ENCODE measurements at regions not wholly inside any gene's neighbourhood (a gene's known extent, or its start where the extent isn't known, plus 50 kb on each side); places are given as distances from the start of the nearest gene placed in this dataset.

GRCh38 chr5:6873359-6873758 is 160.1 kb downstream of the TENT4A start:
- DNase-seq: no peak

- no peak for DNase-seq
These were observed 162.1 kb downstream of the TENT4A start for GRCh38 chr5:6875376-6875775.

- DNase-seq: no peak
These were observed 165.0 kb downstream of the TENT4A start for GRCh38 chr5:6877986-6878828.

GRCh38 chr5:6885581-6885980 is 172.3 kb downstream of the TENT4A start:
- no peak for DNase-seq

- no peak for DNase-seq
These were observed 173.6 kb downstream of the TENT4A start for GRCh38 chr5:6886866-6887265.

- no peak for DNase-seq
These were observed 175.8 kb downstream of the TENT4A start for GRCh38 chr5:6889030-6889429.

- no peak for DNase-seq
These were observed 186.0 kb downstream of the TENT4A start for GRCh38 chr5:6899221-6899620.

- no peak for DNase-seq
These were observed 187.3 kb downstream of the TENT4A start for GRCh38 chr5:6900247-6901227.

GRCh38 chr5:6902094-6902493 is 188.9 kb downstream of the TENT4A start:
- no peak for DNase-seq

- DNase-seq: no peak
These were observed 189.4 kb downstream of the TENT4A start for GRCh38 chr5:6902597-6902996.

GRCh38 chr5:6903934-6904333 is 190.7 kb downstream of the TENT4A start:
- no peak for DNase-seq

- no peak for DNase-seq
These were observed 191.6 kb downstream of the TENT4A start for GRCh38 chr5:6904860-6905259.

- no peak for DNase-seq
These were observed 192.2 kb downstream of the TENT4A start for GRCh38 chr5:6905423-6905822.

- DNase-seq: no peak
These were observed 192.7 kb downstream of the TENT4A start for GRCh38 chr5:6905883-6906282.

- DNase-seq: no peak
These were observed 194.2 kb downstream of the TENT4A start for GRCh38 chr5:6907320-6907918.

GRCh38 chr5:6909901-6910300 is 196.7 kb downstream of the TENT4A start:
- DNase-seq: no peak

- DNase-seq: no peak
These were observed 197.7 kb downstream of the TENT4A start for GRCh38 chr5:6910950-6911349.

- no peak for DNase-seq
These were observed 201.1 kb downstream of the TENT4A start for GRCh38 chr5:6914347-6914746.

- DNase-seq: no peak
These were observed 202.3 kb downstream of the TENT4A start for GRCh38 chr5:6915574-6915973.

- DNase-seq: no peak
These were observed 205.0 kb downstream of the TENT4A start for GRCh38 chr5:6918255-6918654.

GRCh38 chr5:6920628-6921256 is 207.5 kb downstream of the TENT4A start:
- no peak for DNase-seq

GRCh38 chr5:6926491-6927038 is 213.3 kb downstream of the TENT4A start:
- no peak for DNase-seq

- no peak for DNase-seq
These were observed 222.8 kb downstream of the TENT4A start for GRCh38 chr5:6936031-6936430.

Data from stimulated activated CD4-positive, alpha-beta T cell treated with anti-CD3 and anti-CD28 coated beads, Interleukin-15, amount 100 ng/mL, for 24 hours (primary cell).